ENCODE measurements at regions not wholly inside any gene's neighbourhood (a gene's known extent, or its start where the extent isn't known, plus 50 kb on each side); places are given as distances from the start of the nearest gene placed in this dataset.

GRCh38 chr10:63699785-63700613 lies 178.8 kb downstream of the REEP3 start (continued):
- TF ChIP-seq ZNF518A (tag by site-specific recombination; conservative IDR thresholded peaks at IDR 0.05; ENCODE audit: low read depth) (no peak; the same call in 1 of the 2 replicates), ZNF623 (tag by site-specific recombination; IDR thresholded peaks at IDR 0.05) (no peak), ZEB2 (tag by site-specific recombination; IDR thresholded peaks at IDR 0.05) (peak; percentile 87), ZNF629 (tag by site-specific recombination; IDR thresholded peaks at IDR 0.05) (peak; percentile 84), RBAK (tag by site-specific recombination; IDR thresholded peaks at IDR 0.05) (no peak)

- H3K4me3 ChIP-seq (ENCODE audit: low read depth, low read length) = no peak overlapping the region
- no peaks in the 10 kb centered on the region for H3K9me3 ChIP-seq (ENCODE audit: control insufficient read depth, insufficient read depth, low read depth, low read length)
- ChIA-PET CTCF (interaction anchor here (1.3 kb wide), 1 partner anchor 19 kb away, joined by 4 read pairs; no protein-coding TSS in a partner anchor), POLR2A (interaction anchor here (1.4 to 2.0 kb wide), 2 partner anchors 12 to 70 kb away, joined by 4 to 11 read pairs; no protein-coding TSS in a partner anchor)
- TF ChIP-seq BCL11A (tag by site-specific recombination; IDR thresholded peaks at IDR 0.05; ENCODE audit: low read depth) = no peak
- TF ChIP-seq ZNF341 (tag by site-specific recombination; IDR thresholded peaks at IDR 0.05; ENCODE audit: low read depth) = 0 out of 2 replicates have a peak, but pooled peaks have one; percentile 3
- TF ChIP-seq PRDM6 (tag by site-specific recombination; IDR thresholded peaks at IDR 0.05) = 0 out of 2 replicates have a peak, but pooled peaks have one; percentile 5
- peak overlapping the region; percentile 61 for H3K27ac ChIP-seq (ENCODE audit: extremely low read depth, low read depth, low read length)
- peaks cover 18% of the 10 kb centered on the region for H3K4me1 ChIP-seq (ENCODE audit: control insufficient read depth, insufficient read depth, low read length)
- no peaks in the 10 kb centered on the region for H3K36me3 ChIP-seq (ENCODE audit: control insufficient read depth in 2 of 2, insufficient read depth in 1 of 2, low read length in 2 of 2)
Measured at GRCh38 chr10:63700631-63701156, 179.5 kb downstream of the REEP3 start.

GRCh38 chr10:63702092-63702491 lies 180.9 kb downstream of the REEP3 start:
- Histone ChIP-seq H3K27ac (ENCODE audit: extremely low read depth, low read depth, low read length) (no peak overlapping the region), H3K4me3 (ENCODE audit: low read depth, low read length) (no peak overlapping the region), H3K36me3 (ENCODE audit: control insufficient read depth in 2 of 2, insufficient read depth in 1 of 2, low read length in 2 of 2) (no peaks in the 10 kb centered on the region), H3K4me1 (ENCODE audit: control insufficient read depth, insufficient read depth, low read length) (peaks cover 18% of the 10 kb centered on the region), H3K9me3 (ENCODE audit: control insufficient read depth, insufficient read depth, low read depth, low read length) (no peaks in the 10 kb centered on the region)
- ChIA-PET CTCF (interaction anchor here (1.1 to 1.8 kb wide), 2 partner anchors 12 to 18 kb away, joined by 4 read pairs; no protein-coding TSS in a partner anchor), POLR2A (no interaction called here)
- TF ChIP-seq ZBTB10 (tag by site-specific recombination; IDR thresholded peaks at IDR 0.05) = no peak
- no peak for TF ChIP-seq ZNF658 (tag by site-specific recombination; IDR thresholded peaks at IDR 0.05)
- no peak for TF ChIP-seq ZNF174 (tag by site-specific recombination; IDR thresholded peaks at IDR 0.05)
- no peak for TF ChIP-seq SETDB1 (IDR thresholded peaks at IDR 0.05; ENCODE audit: insufficient read length, low read length)
- TF ChIP-seq ZSCAN30 (tag by site-specific recombination; IDR thresholded peaks at IDR 0.05) = no peak
- no peak for TF ChIP-seq ZNF843 (tag by site-specific recombination; IDR thresholded peaks at IDR 0.05)
- TF ChIP-seq ZNF548 (tag by site-specific recombination; IDR thresholded peaks at IDR 0.05) = no peak
- no peak for TF ChIP-seq ZNF830 (tag by site-specific recombination; IDR thresholded peaks at IDR 0.05; ENCODE audit: low read depth)
- no peak for TF ChIP-seq IKZF3 (tag by site-specific recombination; IDR thresholded peaks at IDR 0.05)
